ENCODE measurements at regions not wholly inside any gene's neighbourhood (a gene's known extent, or its start where the extent isn't known, plus 50 kb on each side); places are given as distances from the start of the nearest gene placed in this dataset.

DNA sequence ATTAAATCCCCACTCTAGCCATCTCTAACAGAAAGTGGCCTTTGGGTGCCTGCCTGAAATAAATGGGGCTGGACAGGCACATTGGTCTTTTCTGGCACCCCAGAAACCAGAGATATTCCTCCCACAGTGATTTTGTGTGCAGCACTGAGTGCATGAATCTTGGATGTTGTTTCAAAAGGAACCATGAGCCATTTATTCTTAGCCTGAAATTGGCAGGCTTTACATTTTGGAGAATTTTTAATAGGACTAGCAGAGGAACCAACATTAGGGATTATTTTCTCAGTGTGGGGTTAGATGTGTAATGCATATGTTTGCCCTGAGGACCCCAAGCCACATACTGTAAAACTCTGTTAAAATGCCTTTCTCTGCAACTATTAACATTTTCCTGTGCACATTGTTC, 451.3 kb downstream of the NFIB start:
- H3K36me3 Mint-ChIP-seq: no peaks in the 10 kb centered on the region
- POLR2A ChIA-PET: no interaction called here
- DNase-seq (no peak), ATAC-seq (no peak)
- H3K9me3 Mint-ChIP-seq: peaks cover 0 to 24% (median 0%) of the 10 kb centered on the region in 9 donors
- H3K27me3 Mint-ChIP-seq: no peaks in the 10 kb centered on the region
- no peak overlapping the region for H3K4me3 Mint-ChIP-seq
- H3K27ac Mint-ChIP-seq: no peak overlapping the region
- H3K4me1 Mint-ChIP-seq: no peaks in the 10 kb centered on the region

- no peaks in the 10 kb centered on the region for H3K36me3 Mint-ChIP-seq
- peaks cover 0 to 24% (median 4%) of the 10 kb centered on the region in 9 donors for H3K9me3 Mint-ChIP-seq
- H3K4me3 Mint-ChIP-seq: no peak overlapping the region
- ATAC-seq (no peak), DNase-seq (no peak)
- no peaks in the 10 kb centered on the region for H3K27me3 Mint-ChIP-seq
- no peaks in the 10 kb centered on the region for H3K4me1 Mint-ChIP-seq
- H3K27ac Mint-ChIP-seq: no peak overlapping the region
- POLR2A ChIA-PET: no interaction called here
These were observed 452.8 kb downstream of the NFIB start for GRCh38 chr9:13860946-13861640.

- DNase-seq (no peak), ATAC-seq (no peak)
- H3K27ac Mint-ChIP-seq: no peak overlapping the region
- H3K9me3 Mint-ChIP-seq: peaks cover 0 to 24% (median 7%) of the 10 kb centered on the region in 9 donors
- H3K27me3 Mint-ChIP-seq: no peaks in the 10 kb centered on the region
- no peaks in the 10 kb centered on the region for H3K36me3 Mint-ChIP-seq
- no peaks in the 10 kb centered on the region for H3K4me1 Mint-ChIP-seq
- POLR2A ChIA-PET: no interaction called here
- no peak overlapping the region for H3K4me3 Mint-ChIP-seq
These were observed 453.9 kb downstream of the NFIB start for GRCh38 chr9:13860019-13860418.

GRCh38 chr9:13857521-13857920, 456.4 kb downstream of the NFIB start:
- Mint-ChIP-seq H3K36me3 (no peaks in the 10 kb centered on the region), H3K27ac (no peak overlapping the region), H3K9me3 (peaks cover 0 to 24% (median 4%) of the 10 kb centered on the region in 9 donors), H3K4me3 (no peak overlapping the region), H3K4me1 (no peaks in the 10 kb centered on the region), H3K27me3 (no peaks in the 10 kb centered on the region)
- DNase-seq (no peak), ATAC-seq (no peak)
- POLR2A ChIA-PET: no interaction called here

- peaks cover 0 to 19% (median 5%) of the 10 kb centered on the region in 9 donors for H3K9me3 Mint-ChIP-seq
- no peaks in the 10 kb centered on the region for H3K27me3 Mint-ChIP-seq
- H3K4me3 Mint-ChIP-seq: no peak overlapping the region
- H3K27ac Mint-ChIP-seq: no peak overlapping the region
- H3K36me3 Mint-ChIP-seq: no peaks in the 10 kb centered on the region
- ATAC-seq: no peak
- POLR2A ChIA-PET: no interaction called here
- no peak for DNase-seq
- H3K4me1 Mint-ChIP-seq: no peaks in the 10 kb centered on the region
These were observed 466.7 kb downstream of the NFIB start for GRCh38 chr9:13847270-13847669.

- POLR2A ChIA-PET: no interaction called here
These were observed 468.5 kb downstream of the NFIB start for GRCh38 chr9:13845460-13845859.

DNA sequence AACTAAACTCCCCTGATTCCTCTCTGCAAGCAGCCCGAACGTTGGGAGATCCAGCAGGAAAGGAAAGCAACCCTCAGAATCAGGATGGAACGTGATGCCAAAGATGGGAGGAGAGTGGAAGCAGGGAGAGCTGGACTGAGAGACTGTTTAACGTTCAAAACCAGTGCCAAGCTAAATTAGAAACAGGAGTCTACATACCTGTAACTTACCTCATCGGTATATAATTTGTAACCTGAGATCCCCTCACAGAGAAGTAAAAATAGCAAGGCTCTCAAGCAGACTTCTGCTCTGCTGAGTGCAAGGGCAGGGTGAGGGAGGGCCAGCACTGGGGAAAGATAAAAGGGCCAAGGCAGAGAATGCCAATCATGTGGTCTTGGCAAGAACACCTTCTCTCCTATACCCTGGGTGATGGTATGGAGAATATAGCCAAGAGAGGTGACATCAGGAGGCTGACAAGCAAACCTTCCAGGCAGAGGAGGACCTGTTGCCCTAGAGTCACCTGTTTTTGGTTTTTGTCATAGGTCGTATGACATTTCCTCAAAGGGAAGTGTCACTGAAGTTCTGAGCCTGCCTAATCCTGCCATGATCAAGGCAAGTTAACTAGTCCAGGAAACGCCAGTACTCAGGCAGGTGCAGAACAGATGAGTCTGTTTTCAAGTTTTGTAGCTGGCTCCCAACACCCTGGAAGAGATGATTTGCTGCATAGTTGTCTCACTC, 472.0 kb downstream of the NFIB start:
- ATAC-seq (no peak), DNase-seq (no peak)
- Mint-ChIP-seq H3K4me1 (no peaks in the 10 kb centered on the region), H3K27me3 (no peaks in the 10 kb centered on the region), H3K27ac (no peak overlapping the region), H3K9me3 (peaks cover 0 to 20% (median 6%) of the 10 kb centered on the region in 9 donors), H3K4me3 (no peak overlapping the region), H3K36me3 (no peaks in the 10 kb centered on the region)
- POLR2A ChIA-PET: no interaction called here

More at GRCh38 chr9:13845460-13845859, 468.5 kb downstream of the NFIB start:
- Mint-ChIP-seq H3K27ac (no peak overlapping the region), H3K36me3 (no peaks in the 10 kb centered on the region), H3K4me1 (no peaks in the 10 kb centered on the region), H3K4me3 (no peak overlapping the region), H3K9me3 (peaks cover 0 to 19% (median 5%) of the 10 kb centered on the region in 9 donors), H3K27me3 (no peaks in the 10 kb centered on the region)
- DNase-seq: no peak
- no peak for ATAC-seq

GRCh38 chr9:13832446-13832845, 481.5 kb downstream of the NFIB start:
- no peak overlapping the region for H3K4me3 Mint-ChIP-seq
- no peak for ATAC-seq
- POLR2A ChIA-PET: no interaction called here

DNA sequence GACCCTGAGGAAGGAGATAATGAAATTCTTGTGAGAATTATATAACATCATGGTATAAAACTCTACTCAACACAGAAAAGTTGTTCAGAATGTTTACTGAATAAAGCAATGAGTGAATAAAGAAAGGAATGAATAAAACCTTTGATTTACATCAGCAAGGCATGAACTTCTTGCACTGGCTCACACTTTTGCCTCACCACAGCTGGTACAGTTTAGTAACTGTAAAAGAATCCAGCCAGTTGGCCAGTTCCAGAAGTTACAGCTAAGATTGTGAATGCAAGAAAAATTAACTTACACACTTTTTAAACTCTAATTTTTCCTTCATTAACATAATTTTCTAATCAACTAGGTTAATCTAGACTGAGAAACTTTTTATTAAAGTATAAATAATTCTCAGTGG, 490.9 kb downstream of the NFIB start:
- Mint-ChIP-seq H3K9me3 (peaks cover 4 to 24% (median 11%) of the 10 kb centered on the region in 9 donors), H3K36me3 (no peaks in the 10 kb centered on the region), H3K27me3 (no peaks in the 10 kb centered on the region), H3K4me1 (no peaks in the 10 kb centered on the region), H3K27ac (no peak overlapping the region), H3K4me3 (no peak overlapping the region)
- DNase-seq (no peak), ATAC-seq (no peak)
- POLR2A ChIA-PET: no interaction called here

More at GRCh38 chr9:13832446-13832845, 481.5 kb downstream of the NFIB start:
- Mint-ChIP-seq H3K9me3 (peaks cover 6 to 54% (median 17%) of the 10 kb centered on the region in 9 donors), H3K27ac (no peak overlapping the region), H3K36me3 (peaks cover 0 to 21% (median 0%) of the 10 kb centered on the region in 3 donors), H3K27me3 (peaks cover 0 to 4% (median 0%) of the 10 kb centered on the region in 5 donors), H3K4me1 (no peaks in the 10 kb centered on the region)
- DNase-seq: no peak

DNA sequence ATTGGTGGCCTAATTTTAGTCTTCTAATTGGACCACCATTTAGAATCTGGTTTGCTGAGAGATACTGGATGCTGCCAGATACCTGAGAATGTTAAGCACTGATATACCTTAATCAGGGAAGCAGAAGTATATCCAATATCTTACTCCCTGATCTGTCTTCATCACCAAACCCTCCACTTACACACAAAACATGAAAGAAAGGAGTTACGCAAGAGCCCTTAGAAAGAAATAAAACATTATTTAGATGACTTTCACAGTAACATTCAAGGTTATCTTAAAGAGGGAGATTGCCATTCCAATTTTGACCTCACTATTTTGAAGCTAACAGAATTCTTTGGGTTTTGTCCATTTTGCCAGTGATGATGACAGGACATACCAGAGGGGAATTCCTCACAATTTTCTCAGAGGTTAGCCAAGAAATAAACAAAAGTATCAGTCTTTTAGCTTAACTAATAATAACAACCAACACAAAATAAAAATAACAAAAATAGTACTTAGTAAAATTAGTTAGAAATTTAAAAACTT, 496.1 kb downstream of the NFIB start:
- Mint-ChIP-seq H3K4me1 (no peaks in the 10 kb centered on the region), H3K36me3 (no peaks in the 10 kb centered on the region), H3K27ac (no peak overlapping the region), H3K27me3 (peaks cover 0 to 2% (median 0%) of the 10 kb centered on the region in 5 donors), H3K9me3 (peaks cover 8 to 31% (median 11%) of the 10 kb centered on the region in 9 donors), H3K4me3 (no peak overlapping the region)
- DNase-seq (no peak), ATAC-seq (no peak)
- POLR2A ChIA-PET: no interaction called here

- no peak overlapping the region for H3K27ac Mint-ChIP-seq
- no peak for ATAC-seq
- no peak overlapping the region for H3K4me3 Mint-ChIP-seq
- no peaks in the 10 kb centered on the region for H3K4me1 Mint-ChIP-seq
- POLR2A ChIA-PET: no interaction called here
- H3K27me3 Mint-ChIP-seq: peaks cover 0 to 2% (median 0%) of the 10 kb centered on the region in 5 donors
- H3K36me3 Mint-ChIP-seq: no peaks in the 10 kb centered on the region
- H3K9me3 Mint-ChIP-seq: peaks cover under 1 to 37% (median 12%) of the 10 kb centered on the region in 9 donors
- DNase-seq: no peak
These were observed 497.1 kb downstream of the NFIB start for GRCh38 chr9:13816837-13817236.

DNA sequence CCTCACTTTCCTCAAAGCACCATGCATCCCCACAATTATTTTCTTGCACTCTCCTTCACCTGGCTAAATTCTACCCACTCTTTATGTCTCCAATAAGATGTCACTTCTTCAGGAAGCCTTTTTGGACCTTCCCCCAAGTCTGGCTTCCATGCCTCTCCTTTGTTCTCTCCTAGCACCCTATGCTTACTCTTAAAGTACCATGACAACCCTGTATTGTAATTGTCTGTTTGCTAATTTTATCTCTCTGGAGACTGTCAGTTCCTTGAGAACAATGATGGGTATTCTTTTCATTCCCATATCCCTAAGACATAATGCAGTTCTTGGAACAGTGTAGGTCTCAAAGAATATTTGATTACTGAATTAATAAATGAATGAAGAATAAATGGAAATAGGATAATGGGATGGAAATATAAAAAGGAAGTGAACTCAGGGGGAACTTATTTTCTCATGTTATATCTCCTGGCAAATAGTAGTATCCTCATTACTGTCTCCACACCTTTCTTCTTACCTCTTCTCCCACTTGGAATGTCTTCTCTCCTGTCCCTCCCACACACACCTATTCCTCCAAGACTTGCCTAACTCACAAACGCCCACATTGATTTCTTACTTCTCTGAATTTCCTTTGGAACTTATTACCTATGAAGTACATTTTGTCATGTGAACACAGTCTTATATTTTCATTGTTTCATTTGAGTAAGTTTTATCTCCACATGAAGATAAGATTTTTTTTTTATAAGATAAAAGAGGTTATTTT, 499.1 kb downstream of the NFIB start:
- H3K4me1 Mint-ChIP-seq: no peaks in the 10 kb centered on the region
- H3K4me3 Mint-ChIP-seq: no peak overlapping the region
- POLR2A ChIA-PET: no interaction called here
- DNase-seq: no peak
- H3K27me3 Mint-ChIP-seq: peaks cover 0 to 2% (median 0%) of the 10 kb centered on the region in 5 donors
- ATAC-seq: no peak
- H3K27ac Mint-ChIP-seq: no peak overlapping the region
- peaks cover 0 to 22% (median 6%) of the 10 kb centered on the region in 9 donors for H3K9me3 Mint-ChIP-seq
- no peaks in the 10 kb centered on the region for H3K36me3 Mint-ChIP-seq

GRCh38 chr9:13811876-13812275, 502.1 kb downstream of the NFIB start:
- Mint-ChIP-seq H3K4me3 (no peak overlapping the region), H3K4me1 (no peaks in the 10 kb centered on the region), H3K27me3 (peaks cover 0 to 4% (median 0%) of the 10 kb centered on the region in 5 donors), H3K36me3 (no peaks in the 10 kb centered on the region), H3K27ac (no peak overlapping the region), H3K9me3 (peaks cover 0 to 22% (median 6%) of the 10 kb centered on the region in 9 donors)
- DNase-seq (no peak), ATAC-seq (no peak)
- POLR2A ChIA-PET: no interaction called here

Measured in naive thymus-derived CD8-positive, alpha-beta T cell (primary cell).